ENCODE measurements at regions not wholly inside any gene's neighbourhood (a gene's known extent, or its start where the extent isn't known, plus 50 kb on each side); places are given as distances from the start of the nearest gene placed in this dataset.

- DNase-seq, result no peak
These were observed 672.5 kb upstream of the KIF2B start for GRCh38 chr17:53150101-53150698.

GRCh38 chr17:53149316-53149715 lies 673.4 kb upstream of the KIF2B start:
- DNase-seq, result no peak

- no peak for DNase-seq
These were observed 674.7 kb upstream of the KIF2B start for GRCh38 chr17:53148058-53148457.

- DNase-seq, result no peak
These were observed 679.8 kb upstream of the KIF2B start for GRCh38 chr17:53142890-53143289.

GRCh38 chr17:53141731-53142130 lies 681.0 kb upstream of the KIF2B start:
- no peak for DNase-seq

GRCh38 chr17:53141280-53141679 lies 681.4 kb upstream of the KIF2B start:
- no peak for DNase-seq

GRCh38 chr17:53137869-53138268 lies 684.9 kb upstream of the KIF2B start:
- DNase-seq, result no peak

GRCh38 chr17:53135969-53136368 lies 686.8 kb upstream of the KIF2B start:
- no peak for DNase-seq

- DNase-seq, result no peak
These were observed 688.2 kb upstream of the KIF2B start for GRCh38 chr17:53134548-53134947.

- DNase-seq, result no peak
These were observed 688.9 kb upstream of the KIF2B start for GRCh38 chr17:53133876-53134275.

GRCh38 chr17:53129863-53130262 lies 692.9 kb upstream of the KIF2B start:
- no peak for DNase-seq

GRCh38 chr17:53127331-53127730 lies 695.4 kb upstream of the KIF2B start:
- no peak for DNase-seq

GRCh38 chr17:53122966-53123365 lies 699.8 kb upstream of the KIF2B start:
- no peak for DNase-seq

- DNase-seq, result no peak
These were observed 703.0 kb upstream of the KIF2B start for GRCh38 chr17:53119773-53120172.

- no peak for DNase-seq
These were observed 703.8 kb upstream of the KIF2B start for GRCh38 chr17:53118948-53119347.

GRCh38 chr17:53106886-53107285 lies 715.8 kb upstream of the KIF2B start:
- no peak for DNase-seq

- no peak for DNase-seq
These were observed 721.0 kb upstream of the KIF2B start for GRCh38 chr17:53101706-53102105.

- DNase-seq, result no peak
These were observed 722.6 kb upstream of the KIF2B start for GRCh38 chr17:53100126-53100525.

- DNase-seq, result no peak
These were observed 729.3 kb upstream of the KIF2B start for GRCh38 chr17:53093391-53093790.

GRCh38 chr17:53092072-53092471 lies 730.7 kb upstream of the KIF2B start:
- DNase-seq, result no peak

GRCh38 chr17:53090770-53091169 lies 732.0 kb upstream of the KIF2B start:
- no peak for DNase-seq

GRCh38 chr17:53088481-53088880 lies 734.2 kb upstream of the KIF2B start:
- DNase-seq, result no peak

GRCh38 chr17:53061446-53061845 lies 761.3 kb upstream of the KIF2B start:
- no peak for DNase-seq

GRCh38 chr17:53058031-53058430 lies 764.7 kb upstream of the KIF2B start:
- DNase-seq, result no peak

GRCh38 chr17:53046781-53047180 lies 775.9 kb upstream of the KIF2B start:
- no peak for DNase-seq

Measured in inflammatory macrophage (primary cell).